ENCODE measurements at regions not wholly inside any gene's neighbourhood (a gene's known extent, or its start where the extent isn't known, plus 50 kb on each side); places are given as distances from the start of the nearest gene placed in this dataset.

DNA sequence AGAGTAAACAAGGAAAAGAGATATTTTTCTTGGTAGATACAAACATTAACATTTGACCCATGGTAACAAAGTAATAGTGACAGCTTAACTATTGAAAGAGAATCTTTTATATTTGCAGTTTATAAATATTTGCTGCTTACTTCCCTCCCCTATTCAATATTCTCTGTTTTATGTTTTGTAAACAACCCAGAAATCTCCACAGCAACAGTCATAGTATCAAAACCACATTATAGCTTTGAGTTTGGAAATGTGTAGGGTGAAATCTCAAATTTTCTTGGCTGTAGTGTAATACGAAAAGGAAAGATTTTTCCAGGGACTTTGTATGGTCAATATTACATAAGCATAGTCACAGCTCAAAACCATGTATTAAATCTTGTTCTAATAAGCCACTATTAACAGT is 511.2 kb downstream of the METTL4 start:
- Mint-ChIP-seq H3K27ac (no peak overlapping the region), H3K36me3 (no peaks in the 10 kb centered on the region), H3K27me3 (ENCODE audit: low read depth in 3 of 3) (peaks cover 0 to 14% (median 4%) of the 10 kb centered on the region in 3 donors), H3K9me3 (peaks cover 0 to 25% (median 5%) of the 10 kb centered on the region in 6 donors), H3K4me1 (no peaks in the 10 kb centered on the region), H3K4me3 (no peak overlapping the region)
- DNase-seq = no peak

DNA sequence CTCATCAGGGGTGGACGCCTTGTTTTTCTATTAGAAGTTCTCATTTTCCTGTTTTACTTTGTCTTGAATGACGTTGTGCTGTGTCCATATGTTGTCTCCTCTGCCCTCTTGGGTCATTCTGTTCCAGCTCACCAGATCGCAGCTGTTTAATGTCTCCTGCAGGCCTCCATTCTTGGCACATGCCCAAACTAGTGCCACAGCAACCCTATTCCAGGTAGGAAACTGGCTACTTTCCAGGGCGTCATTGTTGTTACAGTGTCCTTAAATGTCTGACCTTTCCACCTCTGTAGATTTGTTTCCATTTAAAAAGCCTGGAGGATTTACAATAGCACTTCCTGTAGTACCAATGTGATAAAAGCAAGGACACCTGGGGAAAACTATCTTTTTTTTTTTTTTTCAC is 500.7 kb downstream of the METTL4 start:
- H3K4me1 Mint-ChIP-seq = no peaks in the 10 kb centered on the region
- H3K27me3 Mint-ChIP-seq (ENCODE audit: low read depth in 3 of 3) = peaks cover 0 to 5% (median 1%) of the 10 kb centered on the region in 3 donors
- no peak for DNase-seq
- H3K36me3 Mint-ChIP-seq = no peaks in the 10 kb centered on the region
- H3K9me3 Mint-ChIP-seq = peaks cover 0 to 2% (median 0%) of the 10 kb centered on the region in 6 donors
- no peak overlapping the region for H3K4me3 Mint-ChIP-seq
- no peak overlapping the region for H3K27ac Mint-ChIP-seq

DNA sequence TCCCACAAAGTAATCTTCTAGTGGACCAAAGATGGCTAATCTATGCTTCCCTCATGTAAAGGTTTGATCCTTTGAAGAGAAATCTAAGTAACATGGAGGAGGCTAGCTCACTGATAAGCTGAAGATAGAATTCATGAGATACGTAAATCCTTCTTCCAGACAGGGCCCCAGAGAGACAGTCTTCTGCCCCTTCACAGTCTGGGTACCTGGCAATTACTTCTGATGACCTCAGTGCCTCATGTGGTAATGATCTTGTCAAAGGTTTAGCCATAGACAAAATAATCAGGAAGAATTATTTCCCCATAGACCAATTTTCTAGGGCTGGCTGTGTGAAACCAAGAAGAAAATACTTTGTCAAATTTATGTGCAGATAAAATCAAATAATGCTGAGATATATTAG is 495.8 kb downstream of the METTL4 start:
- Mint-ChIP-seq H3K4me1 (no peaks in the 10 kb centered on the region), H3K9me3 (peaks cover 0 to 4% (median 0%) of the 10 kb centered on the region in 6 donors), H3K36me3 (no peaks in the 10 kb centered on the region), H3K27ac (no peak overlapping the region), H3K27me3 (ENCODE audit: low read depth in 3 of 3) (peaks cover 0 to 10% (median 1%) of the 10 kb centered on the region in 3 donors), H3K4me3 (no peak overlapping the region)
- no peak for DNase-seq

DNA sequence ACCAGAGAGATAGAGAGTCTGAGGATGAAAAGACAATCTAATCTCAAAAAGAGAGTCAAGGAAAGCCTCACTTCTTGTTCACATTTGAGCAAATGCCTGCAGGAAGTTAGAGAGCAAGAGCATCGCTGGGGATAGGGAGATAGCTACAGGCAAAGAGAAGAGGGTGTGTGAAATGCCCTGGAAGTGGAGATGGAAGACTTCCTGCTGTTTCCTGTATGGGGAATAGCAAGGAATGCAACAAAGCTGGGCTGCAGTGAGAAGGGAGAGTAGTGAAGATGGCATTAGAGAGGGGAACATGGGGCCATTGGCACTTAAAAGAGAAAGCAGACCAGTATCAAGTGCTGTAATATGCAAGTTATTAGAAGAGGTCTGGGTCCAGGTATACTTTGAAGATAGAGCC is 488.6 kb downstream of the METTL4 start:
- H3K27ac Mint-ChIP-seq = no peak overlapping the region
- H3K36me3 Mint-ChIP-seq = no peaks in the 10 kb centered on the region
- H3K4me1 Mint-ChIP-seq = peaks cover under 1 to 3% of the 10 kb centered on the region in 2 donors
- peaks cover 0 to 3% (median 0%) of the 10 kb centered on the region in 3 donors for H3K27me3 Mint-ChIP-seq (ENCODE audit: low read depth in 3 of 3)
- H3K9me3 Mint-ChIP-seq = peaks cover 0 to 3% (median 0%) of the 10 kb centered on the region in 6 donors
- H3K4me3 Mint-ChIP-seq = no peak overlapping the region
- no peak for DNase-seq

DNA sequence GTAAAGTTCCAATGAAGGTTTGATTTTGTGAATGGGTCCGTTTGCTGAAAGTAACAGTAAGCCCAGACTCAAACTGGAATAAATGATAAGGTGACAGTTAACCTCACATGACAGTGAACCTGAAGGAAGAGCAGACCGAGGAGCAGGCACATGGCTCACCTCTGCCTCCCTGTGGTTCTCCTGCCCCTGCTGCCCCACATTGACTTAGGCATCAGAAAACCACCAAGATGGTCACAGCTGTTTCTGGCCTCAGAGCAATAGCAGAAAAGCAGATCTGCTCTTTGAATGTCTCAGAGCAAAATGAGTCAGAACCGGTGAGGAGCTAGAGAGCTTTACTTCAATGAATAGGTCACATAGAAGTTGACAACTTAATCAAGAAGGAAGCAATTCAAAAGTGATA is 487.6 kb downstream of the METTL4 start:
- H3K9me3 Mint-ChIP-seq = no peaks in the 10 kb centered on the region
- no peaks in the 10 kb centered on the region for H3K27me3 Mint-ChIP-seq (ENCODE audit: low read depth in 3 of 3)
- H3K36me3 Mint-ChIP-seq = no peaks in the 10 kb centered on the region
- no peak overlapping the region for H3K27ac Mint-ChIP-seq
- DNase-seq = no peak
- peaks cover 11 to 13% of the 10 kb centered on the region in 2 donors for H3K4me1 Mint-ChIP-seq
- H3K4me3 Mint-ChIP-seq = no peak overlapping the region

DNA sequence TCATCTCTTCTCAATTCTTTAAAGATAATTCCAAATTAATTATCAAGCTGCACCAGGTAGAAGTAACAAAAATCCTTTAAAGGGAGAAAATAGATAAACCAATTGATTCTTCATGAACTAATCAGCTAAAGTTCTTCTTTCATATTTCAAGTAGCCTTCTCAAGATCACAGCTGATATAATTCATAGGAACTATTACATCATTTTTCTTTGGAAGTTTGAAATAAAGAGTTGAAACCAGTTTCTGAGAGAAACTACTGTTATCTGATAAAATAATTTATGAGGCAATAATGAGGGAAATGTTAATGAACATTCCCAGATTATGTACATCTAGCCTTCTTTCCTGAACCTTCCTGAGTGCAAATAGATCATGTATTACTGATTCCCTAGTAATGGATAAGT is 484.9 kb downstream of the METTL4 start:
- Mint-ChIP-seq H3K27ac (no peak overlapping the region), H3K4me1 (peaks cover 26 to 40% of the 10 kb centered on the region in 2 donors), H3K4me3 (no peak overlapping the region), H3K9me3 (no peaks in the 10 kb centered on the region), H3K36me3 (no peaks in the 10 kb centered on the region), H3K27me3 (ENCODE audit: low read depth in 3 of 3) (no peaks in the 10 kb centered on the region)
- no peak for DNase-seq

DNA sequence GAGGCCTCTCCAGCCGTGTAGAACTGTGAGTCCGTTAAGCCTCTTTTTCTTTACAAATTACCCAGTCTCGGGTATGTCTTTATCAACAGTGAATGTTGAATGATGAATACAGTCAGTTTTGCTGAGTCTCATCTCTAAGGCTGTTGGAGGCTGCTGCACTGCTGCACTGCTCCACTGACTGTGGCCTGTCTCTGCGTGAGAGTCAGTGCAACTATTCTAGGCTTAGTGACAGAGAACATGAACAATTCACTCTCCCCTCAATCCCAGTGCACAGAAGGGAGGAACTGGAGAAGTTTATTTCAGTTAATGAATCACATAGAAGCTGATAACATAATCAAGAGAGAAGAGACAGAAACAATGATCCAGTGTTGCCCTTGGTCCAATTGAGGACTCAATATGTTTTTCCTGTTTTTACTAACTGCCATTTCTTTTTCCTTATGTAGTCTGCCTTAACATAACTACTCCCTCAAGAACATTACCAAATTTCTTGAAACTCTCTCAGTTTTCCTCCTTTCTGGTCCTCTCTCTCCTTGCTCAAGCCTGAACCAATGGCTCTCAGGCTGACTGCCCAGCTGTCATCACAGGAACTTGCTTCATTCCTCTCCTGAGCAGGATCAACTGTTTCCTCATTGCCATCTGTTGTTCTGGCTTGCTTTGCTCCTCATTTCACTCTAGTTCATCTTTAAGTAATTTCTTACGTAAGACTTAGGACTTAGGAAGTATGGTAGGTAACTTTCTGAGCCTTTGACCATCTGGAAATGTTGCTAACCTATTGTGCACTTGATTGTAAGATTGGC is 483.2 kb downstream of the METTL4 start:
- H3K27me3 Mint-ChIP-seq (ENCODE audit: low read depth in 3 of 3) = no peaks in the 10 kb centered on the region
- peak overlapping the region in 2 of 5 donors; percentile 39 to 58 for H3K4me3 Mint-ChIP-seq
- peaks cover 26 to 44% of the 10 kb centered on the region in 2 donors for H3K4me1 Mint-ChIP-seq
- no peak for DNase-seq
- no peaks in the 10 kb centered on the region for H3K36me3 Mint-ChIP-seq
- peak overlapping the region in 3 of 6 donors; percentile 14 to 64 (median 57) for H3K27ac Mint-ChIP-seq
- no peaks in the 10 kb centered on the region for H3K9me3 Mint-ChIP-seq

DNA sequence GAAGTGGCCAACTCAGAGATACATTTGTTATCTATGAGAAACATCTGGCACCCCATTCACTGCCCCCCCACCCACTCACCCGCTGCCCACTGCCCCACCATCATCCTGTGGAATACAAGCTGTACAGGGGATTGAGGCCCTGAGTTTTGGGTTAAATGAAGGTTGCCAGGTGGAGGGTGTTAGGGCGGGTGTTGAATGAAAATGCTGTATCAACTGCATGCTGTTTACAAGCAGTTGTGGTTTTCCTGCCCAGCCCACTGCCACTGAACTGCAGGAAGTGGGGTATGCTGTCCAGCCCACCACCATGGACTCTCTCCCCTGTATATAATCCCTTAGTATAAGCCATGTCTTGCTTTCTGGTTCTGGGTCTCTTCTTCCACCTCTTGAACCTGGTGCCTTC is 481.9 kb downstream of the METTL4 start:
- peak overlapping the region in 4 of 6 donors; percentile 34 to 87 (median 60) for H3K27ac Mint-ChIP-seq
- peaks cover 26 to 44% of the 10 kb centered on the region in 2 donors for H3K4me1 Mint-ChIP-seq
- no peaks in the 10 kb centered on the region for H3K9me3 Mint-ChIP-seq
- H3K4me3 Mint-ChIP-seq = peak overlapping the region in 3 of 5 donors; percentile 7 to 73 (median 47)
- H3K36me3 Mint-ChIP-seq = no peaks in the 10 kb centered on the region
- H3K27me3 Mint-ChIP-seq (ENCODE audit: low read depth in 3 of 3) = no peaks in the 10 kb centered on the region
- peak in 2 of 3 donors; percentile 17 to 21 for DNase-seq

DNA sequence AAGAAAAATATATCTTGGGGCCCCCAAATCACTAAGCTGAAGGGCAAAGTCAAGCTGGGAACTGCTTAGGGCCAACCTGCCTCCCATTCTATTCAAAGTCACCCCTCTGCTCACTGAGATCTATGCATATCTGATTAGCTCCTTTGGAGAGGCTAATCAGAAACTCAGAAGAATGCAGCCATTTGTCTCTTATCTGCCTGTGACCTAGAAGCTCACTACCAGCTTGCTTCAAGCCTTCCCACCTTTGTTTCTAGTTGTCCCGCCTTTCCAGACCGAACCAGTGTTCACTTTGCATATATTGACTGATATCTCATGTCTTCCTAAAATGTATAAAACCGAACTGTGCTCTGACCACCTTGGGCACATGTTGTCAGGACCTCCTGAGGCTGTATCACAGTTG is 479.4 kb downstream of the METTL4 start:
- H3K36me3 Mint-ChIP-seq = no peaks in the 10 kb centered on the region
- peaks cover 26 to 44% of the 10 kb centered on the region in 2 donors for H3K4me1 Mint-ChIP-seq
- H3K4me3 Mint-ChIP-seq = no peak overlapping the region
- no peaks in the 10 kb centered on the region for H3K27me3 Mint-ChIP-seq (ENCODE audit: low read depth in 3 of 3)
- H3K9me3 Mint-ChIP-seq = no peaks in the 10 kb centered on the region
- DNase-seq = no peak
- no peak overlapping the region for H3K27ac Mint-ChIP-seq

DNA sequence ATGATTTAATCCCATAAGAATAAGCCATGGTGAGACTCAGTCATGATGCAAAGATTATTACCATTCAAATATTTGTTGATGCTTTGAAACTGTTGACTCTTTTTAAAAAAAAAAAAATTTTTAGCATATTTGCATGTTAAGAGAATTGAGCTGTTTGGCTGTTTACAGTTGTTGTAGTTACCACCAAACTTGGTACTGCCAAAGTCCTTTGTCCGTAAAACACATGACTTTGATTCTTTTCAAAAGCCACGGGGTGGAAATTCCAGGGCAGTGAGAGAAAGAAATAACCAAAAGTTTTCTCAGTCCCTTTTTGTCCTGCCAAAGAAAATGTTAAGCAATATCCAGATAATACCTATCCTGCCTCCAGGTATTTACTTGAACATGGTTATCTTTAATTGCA is 474.8 kb downstream of the METTL4 start:
- Mint-ChIP-seq H3K27me3 (ENCODE audit: low read depth in 3 of 3) (peaks cover 0 to 4% (median 0%) of the 10 kb centered on the region in 3 donors), H3K4me1 (peaks cover 0 to 3% of the 10 kb centered on the region in 2 donors), H3K4me3 (no peak overlapping the region), H3K27ac (no peak overlapping the region), H3K9me3 (no peaks in the 10 kb centered on the region), H3K36me3 (no peaks in the 10 kb centered on the region)
- no peak for DNase-seq

DNA sequence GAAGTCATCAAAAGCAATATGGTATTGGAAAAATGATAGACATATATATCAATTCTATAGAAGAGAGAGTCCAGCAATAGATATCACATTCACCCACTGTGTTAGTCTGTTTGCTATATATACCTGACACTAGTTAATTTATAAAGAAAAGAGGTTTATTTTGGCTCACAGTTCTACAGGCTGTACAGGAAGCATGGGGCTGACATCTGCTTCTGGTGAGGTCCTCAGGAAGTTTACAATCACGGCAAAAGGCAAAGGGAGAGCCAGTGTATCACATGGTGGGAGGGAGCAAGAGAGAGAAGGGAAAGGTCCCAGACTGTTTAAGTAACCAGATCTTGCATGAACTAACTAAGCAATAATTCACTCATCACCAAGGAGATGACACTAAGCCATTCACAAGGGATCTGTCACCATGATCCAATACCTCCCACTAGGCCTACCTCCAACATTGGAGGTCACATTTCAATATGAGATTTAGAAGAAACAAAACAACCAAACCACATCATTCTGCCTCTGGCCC is 470.6 kb downstream of the METTL4 start:
- no peaks in the 10 kb centered on the region for H3K4me1 Mint-ChIP-seq
- no peak overlapping the region for H3K4me3 Mint-ChIP-seq
- no peak for DNase-seq
- H3K27me3 Mint-ChIP-seq (ENCODE audit: low read depth in 3 of 3) = peaks cover 1 to 4% (median 3%) of the 10 kb centered on the region in 3 donors
- H3K27ac Mint-ChIP-seq = no peak overlapping the region
- peaks cover 0 to 3% (median 0%) of the 10 kb centered on the region in 6 donors for H3K9me3 Mint-ChIP-seq
- H3K36me3 Mint-ChIP-seq = no peaks in the 10 kb centered on the region

DNA sequence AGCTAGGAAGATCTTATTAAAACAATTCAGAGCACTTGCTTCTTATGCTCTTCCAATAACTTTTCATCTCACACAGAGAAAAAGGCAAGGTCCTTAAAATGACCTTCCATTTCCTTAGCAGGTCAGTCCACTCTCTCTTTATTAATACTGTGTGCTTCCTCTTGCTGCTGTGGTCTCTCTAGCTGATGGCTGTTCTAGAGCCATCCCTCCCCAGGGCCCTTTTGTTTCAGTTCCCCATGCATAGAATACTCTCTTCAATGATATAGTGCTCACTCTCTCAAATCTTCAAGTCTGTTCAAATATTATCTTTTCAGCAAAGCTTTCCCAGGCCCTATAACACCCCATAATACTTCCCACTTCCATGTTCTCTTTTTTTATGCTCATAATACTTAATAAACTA is 469.3 kb downstream of the METTL4 start:
- Mint-ChIP-seq H3K27ac (peak overlapping the region in 1 of 6 donors; percentile 0), H3K27me3 (ENCODE audit: low read depth in 3 of 3) (peaks cover 1 to 4% (median 3%) of the 10 kb centered on the region in 3 donors), H3K4me1 (no peaks in the 10 kb centered on the region), H3K9me3 (peaks cover 0 to 3% (median 0%) of the 10 kb centered on the region in 6 donors), H3K36me3 (no peaks in the 10 kb centered on the region), H3K4me3 (no peak overlapping the region)
- no peak for DNase-seq

DNA sequence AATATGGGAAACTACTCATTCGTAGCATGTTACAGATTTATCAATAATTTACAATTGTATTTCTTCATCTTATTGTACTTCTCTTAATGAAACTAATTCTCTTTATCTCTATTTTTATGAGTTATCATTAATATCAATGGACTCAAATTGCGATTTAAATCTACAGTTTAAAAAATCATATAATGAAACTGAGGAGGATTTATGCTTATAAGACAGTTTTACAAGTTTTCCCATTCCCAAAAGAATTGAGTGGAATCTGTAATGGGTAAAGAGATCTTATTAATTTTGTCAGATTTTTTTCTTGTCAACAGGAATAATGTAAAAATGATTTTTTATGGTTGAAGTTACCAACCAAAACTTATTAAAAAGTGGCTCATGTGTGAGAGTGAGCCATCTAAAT is 468.0 kb downstream of the METTL4 start:
- H3K9me3 Mint-ChIP-seq = peaks cover 0 to 3% (median 0%) of the 10 kb centered on the region in 6 donors
- peaks cover 1 to 4% (median 3%) of the 10 kb centered on the region in 3 donors for H3K27me3 Mint-ChIP-seq (ENCODE audit: low read depth in 3 of 3)
- no peak overlapping the region for H3K4me3 Mint-ChIP-seq
- H3K27ac Mint-ChIP-seq = no peak overlapping the region
- DNase-seq = no peak
- H3K4me1 Mint-ChIP-seq = no peaks in the 10 kb centered on the region
- no peaks in the 10 kb centered on the region for H3K36me3 Mint-ChIP-seq

DNA sequence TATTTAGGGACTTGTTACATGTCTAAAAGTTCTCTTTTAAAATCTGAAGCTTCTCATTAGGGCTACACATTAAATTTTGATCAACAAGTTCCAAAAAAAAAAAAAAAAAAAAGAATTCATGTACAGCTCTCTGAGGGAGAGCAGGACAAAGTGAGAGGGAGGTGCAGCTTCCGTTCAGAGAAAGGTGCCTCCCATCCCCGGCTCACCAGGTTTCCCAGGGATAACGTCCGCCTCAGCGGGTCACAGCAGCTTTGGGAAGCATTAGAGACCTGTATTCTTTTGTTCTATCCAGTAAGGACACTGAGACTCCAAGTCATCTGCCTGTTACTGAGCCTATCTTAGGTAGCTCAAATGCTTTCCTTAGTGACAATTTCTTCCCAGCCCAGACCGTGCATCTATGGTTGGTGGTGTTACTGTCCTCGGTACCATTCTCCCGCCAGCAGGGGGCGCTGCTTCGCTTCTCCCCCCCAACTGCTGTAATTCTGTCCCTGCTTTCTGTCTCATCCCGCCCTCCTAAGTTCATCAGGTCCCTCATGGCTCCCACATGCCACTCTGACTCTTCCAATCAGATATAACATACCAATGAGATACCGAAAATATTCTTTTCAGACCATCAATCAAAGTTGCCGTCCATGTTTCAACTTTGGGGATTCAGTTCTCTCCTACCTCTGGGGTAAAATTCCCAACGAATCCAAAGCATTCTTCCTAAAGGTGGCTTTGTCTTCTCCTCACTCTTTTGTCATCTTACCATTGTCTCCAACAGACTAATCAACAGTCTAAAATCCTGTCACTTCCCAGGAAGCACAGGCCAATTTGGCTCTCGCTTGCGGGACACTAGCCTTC is 466.5 kb downstream of the METTL4 start:
- Mint-ChIP-seq H3K36me3 (no peaks in the 10 kb centered on the region), H3K27ac (no peak overlapping the region)

More for the DNA sequence above, 466.5 kb downstream of the METTL4 start:
- Mint-ChIP-seq H3K4me1 (no peaks in the 10 kb centered on the region), H3K9me3 (peaks cover 0 to 3% (median 0%) of the 10 kb centered on the region in 6 donors), H3K4me3 (no peak overlapping the region), H3K27me3 (ENCODE audit: low read depth in 3 of 3) (peaks cover 1 to 3% (median 2%) of the 10 kb centered on the region in 3 donors)
- DNase-seq = peak; percentile 7 to 25 (median 17)

Data from immature natural killer cell (primary cell).